ENCODE measurements at regions not wholly inside any gene's neighbourhood (a gene's known extent, or its start where the extent isn't known, plus 50 kb on each side); places are given as distances from the start of the nearest gene placed in this dataset.

DNA sequence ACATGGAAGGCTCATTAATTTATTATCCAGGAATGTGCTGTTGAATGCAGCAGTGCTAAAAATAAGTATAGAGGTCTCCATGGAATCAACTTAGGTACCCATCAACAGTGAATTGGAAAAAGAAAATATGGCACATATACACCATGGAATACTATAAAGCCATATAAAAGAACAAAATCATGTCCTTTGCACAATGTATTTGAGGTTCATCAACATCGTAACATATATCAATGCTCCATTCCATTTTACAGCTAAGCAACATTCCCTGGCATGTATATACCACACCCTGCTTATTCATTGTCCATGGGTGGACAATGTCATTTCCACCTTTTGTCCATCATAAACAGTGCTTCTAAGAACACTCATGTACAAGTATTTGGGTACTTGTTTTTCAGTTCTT is 147.8 kb upstream of the RASSF8 start (continued):
- TF ChIP-seq EMX1 (CRISPR knock-in tag; IDR thresholded peaks at IDR 0.05) (no peak), ZNF263 (CRISPR knock-in tag; IDR thresholded peaks at IDR 0.05; ENCODE audit: low read depth) (no peak), TEAD1 (CRISPR knock-in tag; IDR thresholded peaks at IDR 0.05) (no peak), JAZF1 (CRISPR knock-in tag; IDR thresholded peaks at IDR 0.05) (no peak), HMGA2 (CRISPR knock-in tag; IDR thresholded peaks at IDR 0.05) (no peak), ZNF121 (CRISPR knock-in tag; IDR thresholded peaks at IDR 0.05) (no peak), TP53 (CRISPR knock-in tag; IDR thresholded peaks at IDR 0.05) (no peak)
- TF ChIP-seq, protein P1, sequence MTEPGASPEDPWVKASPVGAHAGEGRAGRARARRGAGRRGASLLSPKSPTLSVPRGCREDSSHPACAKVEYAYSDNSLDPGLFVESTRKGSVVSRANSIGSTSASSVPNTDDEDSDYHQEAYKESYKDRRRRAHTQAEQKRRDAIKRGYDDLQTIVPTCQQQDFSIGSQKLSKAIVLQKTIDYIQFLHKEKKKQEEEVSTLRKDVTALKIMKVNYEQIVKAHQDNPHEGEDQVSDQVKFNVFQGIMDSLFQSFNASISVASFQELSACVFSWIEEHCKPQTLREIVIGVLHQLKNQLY (CRISPR knock-in tag; IDR thresholded peaks at IDR 0.05), result no peak
- TF ChIP-seq, protein P2, sequence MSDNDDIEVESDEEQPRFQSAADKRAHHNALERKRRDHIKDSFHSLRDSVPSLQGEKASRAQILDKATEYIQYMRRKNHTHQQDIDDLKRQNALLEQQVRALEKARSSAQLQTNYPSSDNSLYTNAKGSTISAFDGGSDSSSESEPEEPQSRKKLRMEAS (CRISPR knock-in tag; IDR thresholded peaks at IDR 0.05), result no peak
- TF ChIP-seq, protein P3, sequence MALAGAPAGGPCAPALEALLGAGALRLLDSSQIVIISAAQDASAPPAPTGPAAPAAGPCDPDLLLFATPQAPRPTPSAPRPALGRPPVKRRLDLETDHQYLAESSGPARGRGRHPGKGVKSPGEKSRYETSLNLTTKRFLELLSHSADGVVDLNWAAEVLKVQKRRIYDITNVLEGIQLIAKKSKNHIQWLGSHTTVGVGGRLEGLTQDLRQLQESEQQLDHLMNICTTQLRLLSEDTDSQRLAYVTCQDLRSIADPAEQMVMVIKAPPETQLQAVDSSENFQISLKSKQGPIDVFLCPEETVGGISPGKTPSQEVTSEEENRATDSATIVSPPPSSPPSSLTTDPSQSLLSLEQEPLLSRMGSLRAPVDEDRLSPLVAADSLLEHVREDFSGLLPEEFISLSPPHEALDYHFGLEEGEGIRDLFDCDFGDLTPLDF (CRISPR knock-in tag; IDR thresholded peaks at IDR 0.05), result no peak

DNA sequence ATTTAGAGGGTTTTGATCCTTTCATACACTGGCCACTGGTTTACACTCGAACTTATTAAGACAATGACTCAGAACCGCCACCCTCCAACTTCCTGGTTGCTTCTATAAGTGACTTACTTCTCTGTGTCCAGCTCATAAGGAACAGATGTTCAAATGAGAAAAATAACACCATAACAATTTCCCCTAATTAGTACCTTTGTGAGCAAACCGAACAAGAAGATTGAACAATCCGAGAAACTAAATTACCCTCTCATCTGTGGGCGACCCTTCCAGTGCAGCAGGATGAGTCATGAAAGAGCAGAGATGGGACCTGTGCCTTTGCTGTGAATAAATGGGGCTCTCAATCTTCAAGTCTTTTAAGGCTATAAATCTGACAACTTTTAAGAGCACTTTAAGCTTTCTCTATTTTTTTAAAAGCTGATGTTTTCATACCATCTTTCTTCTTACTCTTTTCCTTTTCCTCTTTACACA is 146.8 kb upstream of the RASSF8 start:
- ATAC-seq (no peak), DNase-seq (ENCODE audit: low spot score) (no peak)
- Mint-ChIP-seq H3K36me3 (no peaks in the 10 kb centered on the region), H3K27me3 (ENCODE audit: low read depth) (no peaks in the 10 kb centered on the region), H3K4me1 (no peaks in the 10 kb centered on the region; the same call in 1 of the 2 replicates), H3K27ac (no peak overlapping the region), H3K4me3 (no peak overlapping the region), H3K9me3 (peaks cover 20% of the 10 kb centered on the region)
- ChIA-PET CTCF (no interaction called here), POLR2A (no interaction called here)
- TF ChIP-seq NFE2L1 (CRISPR knock-in tag; IDR thresholded peaks at IDR 0.05), result no peak
- TF ChIP-seq FOXK1 (CRISPR knock-in tag; IDR thresholded peaks at IDR 0.05), result no peak
- TF ChIP-seq TP53 (CRISPR knock-in tag; IDR thresholded peaks at IDR 0.05), result no peak
- TF ChIP-seq, protein P4, sequence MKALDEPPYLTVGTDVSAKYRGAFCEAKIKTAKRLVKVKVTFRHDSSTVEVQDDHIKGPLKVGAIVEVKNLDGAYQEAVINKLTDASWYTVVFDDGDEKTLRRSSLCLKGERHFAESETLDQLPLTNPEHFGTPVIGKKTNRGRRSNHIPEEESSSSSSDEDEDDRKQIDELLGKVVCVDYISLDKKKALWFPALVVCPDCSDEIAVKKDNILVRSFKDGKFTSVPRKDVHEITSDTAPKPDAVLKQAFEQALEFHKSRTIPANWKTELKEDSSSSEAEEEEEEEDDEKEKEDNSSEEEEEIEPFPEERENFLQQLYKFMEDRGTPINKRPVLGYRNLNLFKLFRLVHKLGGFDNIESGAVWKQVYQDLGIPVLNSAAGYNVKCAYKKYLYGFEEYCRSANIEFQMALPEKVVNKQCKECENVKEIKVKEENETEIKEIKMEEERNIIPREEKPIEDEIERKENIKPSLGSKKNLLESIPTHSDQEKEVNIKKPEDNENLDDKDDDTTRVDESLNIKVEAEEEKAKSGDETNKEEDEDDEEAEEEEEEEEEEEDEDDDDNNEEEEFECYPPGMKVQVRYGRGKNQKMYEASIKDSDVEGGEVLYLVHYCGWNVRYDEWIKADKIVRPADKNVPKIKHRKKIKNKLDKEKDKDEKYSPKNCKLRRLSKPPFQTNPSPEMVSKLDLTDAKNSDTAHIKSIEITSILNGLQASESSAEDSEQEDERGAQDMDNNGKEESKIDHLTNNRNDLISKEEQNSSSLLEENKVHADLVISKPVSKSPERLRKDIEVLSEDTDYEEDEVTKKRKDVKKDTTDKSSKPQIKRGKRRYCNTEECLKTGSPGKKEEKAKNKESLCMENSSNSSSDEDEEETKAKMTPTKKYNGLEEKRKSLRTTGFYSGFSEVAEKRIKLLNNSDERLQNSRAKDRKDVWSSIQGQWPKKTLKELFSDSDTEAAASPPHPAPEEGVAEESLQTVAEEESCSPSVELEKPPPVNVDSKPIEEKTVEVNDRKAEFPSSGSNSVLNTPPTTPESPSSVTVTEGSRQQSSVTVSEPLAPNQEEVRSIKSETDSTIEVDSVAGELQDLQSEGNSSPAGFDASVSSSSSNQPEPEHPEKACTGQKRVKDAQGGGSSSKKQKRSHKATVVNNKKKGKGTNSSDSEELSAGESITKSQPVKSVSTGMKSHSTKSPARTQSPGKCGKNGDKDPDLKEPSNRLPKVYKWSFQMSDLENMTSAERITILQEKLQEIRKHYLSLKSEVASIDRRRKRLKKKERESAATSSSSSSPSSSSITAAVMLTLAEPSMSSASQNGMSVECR (CRISPR knock-in tag; IDR thresholded peaks at IDR 0.05; ENCODE audit: borderline replicate concordance), result no peak
- TF ChIP-seq KAT7 (CRISPR knock-in tag; IDR thresholded peaks at IDR 0.05; ENCODE audit: borderline replicate concordance), result no peak
- TF ChIP-seq IRF2 (CRISPR knock-in tag; IDR thresholded peaks at IDR 0.05; ENCODE audit: borderline replicate concordance, low read depth), result no peak
- no peak for TF ChIP-seq GABPB1 (CRISPR knock-in tag; IDR thresholded peaks at IDR 0.05)
- TF ChIP-seq, protein P5, sequence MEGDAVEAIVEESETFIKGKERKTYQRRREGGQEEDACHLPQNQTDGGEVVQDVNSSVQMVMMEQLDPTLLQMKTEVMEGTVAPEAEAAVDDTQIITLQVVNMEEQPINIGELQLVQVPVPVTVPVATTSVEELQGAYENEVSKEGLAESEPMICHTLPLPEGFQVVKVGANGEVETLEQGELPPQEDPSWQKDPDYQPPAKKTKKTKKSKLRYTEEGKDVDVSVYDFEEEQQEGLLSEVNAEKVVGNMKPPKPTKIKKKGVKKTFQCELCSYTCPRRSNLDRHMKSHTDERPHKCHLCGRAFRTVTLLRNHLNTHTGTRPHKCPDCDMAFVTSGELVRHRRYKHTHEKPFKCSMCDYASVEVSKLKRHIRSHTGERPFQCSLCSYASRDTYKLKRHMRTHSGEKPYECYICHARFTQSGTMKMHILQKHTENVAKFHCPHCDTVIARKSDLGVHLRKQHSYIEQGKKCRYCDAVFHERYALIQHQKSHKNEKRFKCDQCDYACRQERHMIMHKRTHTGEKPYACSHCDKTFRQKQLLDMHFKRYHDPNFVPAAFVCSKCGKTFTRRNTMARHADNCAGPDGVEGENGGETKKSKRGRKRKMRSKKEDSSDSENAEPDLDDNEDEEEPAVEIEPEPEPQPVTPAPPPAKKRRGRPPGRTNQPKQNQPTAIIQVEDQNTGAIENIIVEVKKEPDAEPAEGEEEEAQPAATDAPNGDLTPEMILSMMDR (IDR thresholded peaks at IDR 0.05), result no peak
- TF ChIP-seq ATF1 (CRISPR knock-in tag; IDR thresholded peaks at IDR 0.05), result no peak
- TF ChIP-seq ZNF219 (CRISPR knock-in tag; IDR thresholded peaks at IDR 0.05; ENCODE audit: borderline replicate concordance), result no peak
- TF ChIP-seq CBFB (CRISPR knock-in tag; IDR thresholded peaks at IDR 0.05; ENCODE audit: low read depth), result no peak
- TF ChIP-seq, protein P6, sequence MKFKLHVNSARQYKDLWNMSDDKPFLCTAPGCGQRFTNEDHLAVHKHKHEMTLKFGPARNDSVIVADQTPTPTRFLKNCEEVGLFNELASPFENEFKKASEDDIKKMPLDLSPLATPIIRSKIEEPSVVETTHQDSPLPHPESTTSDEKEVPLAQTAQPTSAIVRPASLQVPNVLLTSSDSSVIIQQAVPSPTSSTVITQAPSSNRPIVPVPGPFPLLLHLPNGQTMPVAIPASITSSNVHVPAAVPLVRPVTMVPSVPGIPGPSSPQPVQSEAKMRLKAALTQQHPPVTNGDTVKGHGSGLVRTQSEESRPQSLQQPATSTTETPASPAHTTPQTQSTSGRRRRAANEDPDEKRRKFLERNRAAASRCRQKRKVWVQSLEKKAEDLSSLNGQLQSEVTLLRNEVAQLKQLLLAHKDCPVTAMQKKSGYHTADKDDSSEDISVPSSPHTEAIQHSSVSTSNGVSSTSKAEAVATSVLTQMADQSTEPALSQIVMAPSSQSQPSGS (CRISPR knock-in tag; IDR thresholded peaks at IDR 0.05; ENCODE audit: borderline replicate concordance, low read depth), result no peak
- no peak for TF ChIP-seq SMAD3 (CRISPR knock-in tag; IDR thresholded peaks at IDR 0.05; ENCODE audit: borderline replicate concordance)
- TF ChIP-seq, protein P7, sequence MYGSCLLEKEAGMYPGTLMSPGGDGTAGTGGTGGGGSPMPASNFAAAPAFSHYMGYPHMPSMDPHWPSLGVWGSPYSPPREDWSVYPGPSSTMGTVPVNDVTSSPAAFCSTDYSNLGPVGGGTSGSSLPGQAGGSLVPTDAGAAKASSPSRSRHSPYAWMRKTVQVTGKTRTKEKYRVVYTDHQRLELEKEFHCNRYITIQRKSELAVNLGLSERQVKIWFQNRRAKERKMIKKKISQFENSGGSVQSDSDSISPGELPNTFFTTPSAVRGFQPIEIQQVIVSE (CRISPR knock-in tag; IDR thresholded peaks at IDR 0.05; ENCODE audit: borderline replicate concordance), result no peak
- TF ChIP-seq, protein P8, sequence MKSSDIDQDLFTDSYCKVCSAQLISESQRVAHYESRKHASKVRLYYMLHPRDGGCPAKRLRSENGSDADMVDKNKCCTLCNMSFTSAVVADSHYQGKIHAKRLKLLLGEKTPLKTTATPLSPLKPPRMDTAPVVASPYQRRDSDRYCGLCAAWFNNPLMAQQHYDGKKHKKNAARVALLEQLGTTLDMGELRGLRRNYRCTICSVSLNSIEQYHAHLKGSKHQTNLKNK (CRISPR knock-in tag; IDR thresholded peaks at IDR 0.05), result no peak
